HG02970 (cell line): ENCODE measurements at regions not wholly inside any gene's neighbourhood (a gene's known extent, or its start where the extent isn't known, plus 50 kb on each side); places are given as distances from the start of the nearest gene placed in this dataset.
"Not testable (repeated sequence)": the region's sequence is repeated elsewhere in the genome, so short reads cannot be mapped to it uniquely, and the experiment has no call there.

Experiments
- ATAC-seq: cut with Tn5 transposase; IDR thresholded peaks from one replicate; pipeline ENCODE4 v1.9.1; 2021; ENCODE audit warnings: mild to moderate bottlenecking, moderate library complexity, moderate number of reproducible peaks; ENCODE audit not compliant: unreplicated experiment, low FRiP score

GRCh38 chr3:5581743-5582142, 394.2 kb downstream of the EDEM1 start:
- no peak for ATAC-seq

GRCh38 chr3:5583920-5584319, 396.4 kb downstream of the EDEM1 start:
- ATAC-seq = no peak

GRCh38 chr3:5585085-5585484, 397.6 kb downstream of the EDEM1 start:
- ATAC-seq = no peak

GRCh38 chr3:5606884-5607472, 419.5 kb downstream of the EDEM1 start:
- ATAC-seq = no peak

- no peak for ATAC-seq
Observed at GRCh38 chr3:5607581-5607980, 420.1 kb downstream of the EDEM1 start.

- ATAC-seq = not testable (repeated sequence)
Observed at GRCh38 chr3:5608971-5609370, 421.5 kb downstream of the EDEM1 start.

GRCh38 chr3:5613599-5613998, 426.1 kb downstream of the EDEM1 start:
- ATAC-seq = no peak

- no peak for ATAC-seq
Observed at GRCh38 chr3:5616873-5617272, 429.4 kb downstream of the EDEM1 start.

GRCh38 chr3:5618170-5618569, 430.7 kb downstream of the EDEM1 start:
- ATAC-seq = no peak

GRCh38 chr3:5630406-5630805, 442.9 kb downstream of the EDEM1 start:
- no peak for ATAC-seq

- no peak for ATAC-seq
Observed at GRCh38 chr3:5633960-5634359, 446.5 kb downstream of the EDEM1 start.

- no peak for ATAC-seq
Observed at GRCh38 chr3:5634411-5634810, 446.9 kb downstream of the EDEM1 start.

GRCh38 chr3:5635746-5636145, 448.2 kb downstream of the EDEM1 start:
- ATAC-seq = no peak

- ATAC-seq = no peak
Observed at GRCh38 chr3:5638550-5638949, 451.0 kb downstream of the EDEM1 start.

GRCh38 chr3:5644773-5645670, 457.5 kb downstream of the EDEM1 start:
- no peak for ATAC-seq

- no peak for ATAC-seq
Observed at GRCh38 chr3:5645692-5646410, 458.3 kb downstream of the EDEM1 start.

- no peak for ATAC-seq
Observed at GRCh38 chr3:5650303-5650702, 462.8 kb downstream of the EDEM1 start.

GRCh38 chr3:5651351-5651750, 463.8 kb downstream of the EDEM1 start:
- ATAC-seq = no peak

GRCh38 chr3:5653426-5654143, 466.1 kb downstream of the EDEM1 start:
- ATAC-seq = no peak

- no peak for ATAC-seq
Observed at GRCh38 chr3:5657106-5657505, 469.6 kb downstream of the EDEM1 start.

GRCh38 chr3:5663601-5664000, 476.1 kb downstream of the EDEM1 start:
- no peak for ATAC-seq
